C4-2B (cell line): ENCODE measurements at regions not wholly inside any gene's neighbourhood (a gene's known extent, or its start where the extent isn't known, plus 50 kb on each side); places are given as distances from the start of the nearest gene placed in this dataset.

Source experiments
- ZFX ChIP-seq: fragments of 450-650 bp; IDR thresholded peaks from 2 replicates; pipeline ENCODE4 v1.6.1; 2017
- TF ChIP-seq, protein P1 (sequence below): fragments of 450-650 bp; conservative IDR thresholded peaks from 2 replicates; pipeline ENCODE4 v1.5.1; 2017; ENCODE audit warnings: mild to moderate bottlenecking

DNA sequence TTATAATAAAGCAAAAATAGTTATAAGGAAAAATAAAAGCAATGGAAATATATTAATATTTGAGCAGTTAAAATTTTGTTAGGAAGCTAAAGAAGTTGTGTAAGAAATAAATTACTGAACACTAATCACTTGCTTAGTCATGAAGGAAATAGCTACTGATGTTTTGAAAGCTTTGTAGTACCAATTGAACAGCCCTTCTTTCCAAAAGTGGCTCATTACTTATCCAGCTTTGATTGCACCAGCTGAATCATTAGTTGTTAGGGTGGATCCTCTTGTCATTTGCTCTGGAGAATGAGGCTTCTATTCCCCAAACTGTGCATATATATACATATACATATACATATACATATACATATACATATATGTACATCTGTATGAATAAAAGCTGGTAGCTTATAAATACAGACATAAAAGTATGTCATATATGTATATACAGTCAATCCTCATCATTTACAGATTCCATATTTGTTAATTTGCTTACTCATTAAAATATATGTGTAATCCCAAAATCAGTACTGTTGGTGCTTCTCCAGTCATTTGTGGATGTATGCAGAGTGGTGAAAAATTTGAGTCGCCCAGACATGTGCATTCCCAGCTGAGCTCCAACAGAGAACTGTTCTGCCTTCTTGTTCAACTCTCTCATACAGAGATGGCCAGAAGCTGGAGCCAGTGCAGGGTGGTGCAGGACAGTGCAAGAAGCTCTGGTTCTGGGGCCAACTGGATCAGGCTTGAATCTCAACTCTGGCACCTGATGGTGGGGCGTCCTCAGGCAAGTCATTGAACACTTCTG lies 214.1 kb downstream of the RPAP3 start:
- TF ChIP-seq, protein P1, sequence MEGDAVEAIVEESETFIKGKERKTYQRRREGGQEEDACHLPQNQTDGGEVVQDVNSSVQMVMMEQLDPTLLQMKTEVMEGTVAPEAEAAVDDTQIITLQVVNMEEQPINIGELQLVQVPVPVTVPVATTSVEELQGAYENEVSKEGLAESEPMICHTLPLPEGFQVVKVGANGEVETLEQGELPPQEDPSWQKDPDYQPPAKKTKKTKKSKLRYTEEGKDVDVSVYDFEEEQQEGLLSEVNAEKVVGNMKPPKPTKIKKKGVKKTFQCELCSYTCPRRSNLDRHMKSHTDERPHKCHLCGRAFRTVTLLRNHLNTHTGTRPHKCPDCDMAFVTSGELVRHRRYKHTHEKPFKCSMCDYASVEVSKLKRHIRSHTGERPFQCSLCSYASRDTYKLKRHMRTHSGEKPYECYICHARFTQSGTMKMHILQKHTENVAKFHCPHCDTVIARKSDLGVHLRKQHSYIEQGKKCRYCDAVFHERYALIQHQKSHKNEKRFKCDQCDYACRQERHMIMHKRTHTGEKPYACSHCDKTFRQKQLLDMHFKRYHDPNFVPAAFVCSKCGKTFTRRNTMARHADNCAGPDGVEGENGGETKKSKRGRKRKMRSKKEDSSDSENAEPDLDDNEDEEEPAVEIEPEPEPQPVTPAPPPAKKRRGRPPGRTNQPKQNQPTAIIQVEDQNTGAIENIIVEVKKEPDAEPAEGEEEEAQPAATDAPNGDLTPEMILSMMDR: no peak
- TF ChIP-seq ZFX: no peak
